HG03439 (cell line): ENCODE measurements at regions not wholly inside any gene's neighbourhood (a gene's known extent, or its start where the extent isn't known, plus 50 kb on each side); places are given as distances from the start of the nearest gene placed in this dataset.
"Not testable (repeated sequence)": the region's sequence is repeated elsewhere in the genome, so short reads cannot be mapped to it uniquely, and the experiment has no call there.

Source experiments
- ATAC-seq: cut with Tn5 transposase; IDR thresholded peaks from one replicate; pipeline ENCODE4 v1.9.1; 2021; ENCODE audit warnings: mild to moderate bottlenecking, moderate library complexity; ENCODE audit not compliant: unreplicated experiment

DNA sequence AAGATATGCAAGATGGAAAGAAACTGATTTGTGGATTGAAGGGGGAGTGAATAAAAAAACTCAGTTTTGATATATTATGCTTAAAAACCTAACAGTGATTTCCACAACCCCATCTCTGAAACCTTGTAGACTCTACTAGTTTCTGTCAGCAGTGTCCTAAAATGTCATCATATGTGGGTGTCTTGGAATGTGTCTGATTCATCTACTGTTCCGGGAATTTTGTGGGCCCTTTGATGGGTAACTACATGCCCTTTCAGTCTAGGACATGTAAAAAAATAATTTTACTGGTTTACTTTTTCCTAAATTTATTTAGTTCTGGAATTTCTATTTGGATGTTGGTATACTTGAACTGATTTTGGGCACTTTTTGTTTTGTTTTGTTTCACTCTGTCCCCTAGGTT, 118.9 kb upstream of the NMUR2 start:
- ATAC-seq, result no peak

- ATAC-seq, result peak; percentile 48
Measured at GRCh38 chr5:152527358-152528052, 122.4 kb upstream of the NMUR2 start.

DNA sequence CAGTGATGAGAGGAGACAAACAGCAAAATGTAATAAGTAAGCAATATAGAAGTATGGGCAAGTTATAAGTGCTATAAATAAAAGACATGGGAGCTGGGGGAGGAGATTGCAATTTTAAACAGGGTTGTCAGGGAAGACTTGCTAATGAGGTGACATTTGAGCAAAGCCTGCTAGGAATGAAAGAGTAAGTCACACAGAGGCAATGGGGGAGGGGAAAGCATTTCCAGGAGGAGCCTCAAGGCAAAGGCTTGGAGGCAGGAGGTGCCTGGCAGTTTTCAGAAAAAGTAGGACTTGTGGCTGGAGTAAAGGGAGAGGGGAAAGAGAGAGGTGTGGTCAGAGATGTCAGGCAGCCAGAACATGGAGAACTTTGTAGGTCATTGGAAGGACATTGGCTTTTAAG, 124.4 kb upstream of the NMUR2 start:
- ATAC-seq, result no peak

DNA sequence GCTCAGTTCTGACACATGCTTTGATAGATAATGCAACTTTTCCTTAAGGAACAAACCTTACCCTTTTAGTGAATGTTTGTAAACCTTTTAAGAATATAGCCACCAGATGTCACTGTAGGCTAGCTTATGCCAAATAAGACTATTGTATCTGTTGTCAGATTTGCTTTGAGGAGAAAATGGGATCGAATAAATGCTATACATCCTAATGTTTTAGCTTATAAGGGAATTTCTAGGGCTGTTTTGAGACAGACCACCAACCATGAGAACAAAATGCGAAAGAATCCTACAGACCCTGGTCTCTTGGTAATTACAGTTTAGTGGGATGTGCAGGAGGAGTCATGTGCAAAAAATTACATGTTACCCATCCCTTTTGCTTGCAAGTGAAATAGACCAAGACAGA, 127.6 kb upstream of the NMUR2 start:
- ATAC-seq, result no peak

DNA sequence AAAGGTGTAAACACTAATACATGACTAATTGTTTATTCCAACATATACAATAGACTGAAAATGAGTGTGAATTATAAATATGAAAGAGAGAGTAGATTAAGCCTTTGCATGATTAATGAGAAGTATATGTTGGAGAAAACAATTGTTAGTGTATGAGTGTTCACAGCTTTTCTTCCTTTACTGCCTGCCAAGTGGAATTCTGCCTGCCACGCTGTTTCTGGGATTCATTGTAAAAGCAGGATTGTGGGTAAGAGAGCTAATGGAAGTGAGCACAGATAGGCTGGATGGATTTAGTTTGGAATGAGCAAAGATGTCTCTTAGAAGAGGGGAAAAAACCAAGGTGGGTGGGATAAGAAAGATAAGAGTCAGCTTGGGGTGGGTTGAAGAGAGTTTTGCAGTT, 129.6 kb upstream of the NMUR2 start:
- no peak for ATAC-seq

DNA sequence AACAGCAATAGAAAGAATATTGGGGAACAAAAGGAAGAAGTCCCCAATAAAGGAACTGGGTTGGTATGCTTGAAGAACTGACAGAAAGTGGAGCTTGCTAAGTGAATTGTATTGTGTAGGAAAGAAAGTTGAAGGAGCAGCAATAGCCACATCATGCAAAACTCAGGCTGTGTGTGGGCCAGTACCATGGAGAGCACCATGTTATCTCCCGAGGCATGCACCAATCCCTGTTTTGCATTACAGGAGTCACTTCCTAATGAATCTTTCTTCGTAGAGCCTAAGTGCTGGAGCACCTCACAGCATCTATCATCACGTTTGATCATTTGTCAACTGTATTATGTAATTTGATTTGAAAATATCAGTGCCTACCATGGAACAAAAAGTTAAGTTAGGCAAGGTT, 137.7 kb upstream of the NMUR2 start:
- ATAC-seq, result no peak

DNA sequence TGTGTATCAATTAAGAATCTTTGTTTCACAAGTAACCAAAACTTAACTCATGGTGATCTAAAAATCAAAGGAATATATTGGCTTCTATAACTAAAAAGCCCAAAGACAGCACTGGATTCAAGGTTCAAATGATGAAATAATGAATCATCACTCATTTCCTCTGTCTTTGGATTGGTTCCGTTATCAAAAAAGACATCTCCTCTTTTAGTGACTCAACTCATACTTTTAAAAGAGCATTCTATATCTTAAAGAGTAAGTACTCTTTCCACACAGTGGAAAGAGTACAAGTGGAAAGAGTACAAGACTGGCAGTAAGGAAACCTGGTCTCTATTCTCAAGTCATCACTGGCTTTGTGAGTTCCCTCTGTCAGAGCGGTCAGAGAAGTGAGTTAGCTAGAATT, 141.4 kb upstream of the NMUR2 start:
- no peak for ATAC-seq

DNA sequence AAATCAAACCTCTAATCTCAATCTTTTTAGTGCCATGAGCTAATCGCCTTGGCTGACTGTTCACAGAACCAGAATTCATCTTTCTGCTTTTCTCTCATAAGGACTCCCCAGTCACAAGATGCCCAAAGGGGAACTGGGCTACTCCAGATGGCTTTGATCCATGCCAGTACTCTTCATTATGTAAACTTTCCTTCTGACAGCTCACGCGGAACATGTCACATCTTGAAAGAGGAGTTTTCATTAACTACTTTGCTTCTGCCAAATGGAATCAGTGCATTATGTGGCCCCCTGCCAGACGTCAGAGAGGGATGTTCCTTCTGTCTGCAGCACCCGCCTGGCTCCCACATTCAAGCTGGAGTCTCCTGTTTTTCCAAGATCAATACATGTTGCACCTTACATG, 142.1 kb upstream of the NMUR2 start:
- ATAC-seq, result no peak

DNA sequence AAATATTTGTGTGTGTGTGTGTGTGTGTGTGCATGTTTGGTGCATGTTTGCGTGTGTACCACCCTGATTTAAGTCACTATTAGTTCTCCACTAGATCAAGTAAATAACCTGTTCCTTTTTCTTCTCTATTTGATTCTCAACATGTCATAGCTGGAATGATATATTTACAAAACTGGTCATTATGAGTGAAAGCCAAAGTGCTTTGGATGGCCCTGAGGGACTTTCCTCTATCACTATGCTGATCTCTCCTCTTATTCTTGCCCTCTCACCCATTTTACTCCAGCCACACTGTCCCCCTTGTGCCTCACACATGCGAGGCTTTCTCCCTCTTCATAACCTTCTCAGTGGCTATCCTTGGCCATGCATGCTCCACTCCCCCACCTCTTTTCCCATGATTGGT, 144.6 kb upstream of the NMUR2 start:
- no peak for ATAC-seq

DNA sequence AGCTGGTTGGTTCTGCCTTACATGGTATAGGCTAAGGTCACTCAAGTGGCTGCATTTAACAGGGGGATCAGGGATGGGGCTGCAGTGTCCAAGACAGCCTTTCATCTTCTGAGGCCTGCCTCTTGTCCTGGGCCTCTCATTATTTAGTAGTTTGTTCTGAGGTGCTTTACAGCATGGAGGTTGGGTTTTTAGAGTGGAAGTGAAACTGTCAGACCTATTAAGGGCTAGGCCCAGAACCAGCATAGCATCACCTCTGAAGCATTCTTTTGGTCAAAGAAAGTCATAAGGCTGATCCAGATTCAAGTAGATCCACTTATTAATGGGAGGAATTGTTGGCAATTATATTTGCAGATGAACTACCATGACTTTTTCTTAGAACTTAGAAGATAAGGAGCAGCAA, 146.0 kb upstream of the NMUR2 start:
- no peak for ATAC-seq

GRCh38 chr5:152556784-152557183, 151.7 kb upstream of the NMUR2 start:
- ATAC-seq, result no peak

DNA sequence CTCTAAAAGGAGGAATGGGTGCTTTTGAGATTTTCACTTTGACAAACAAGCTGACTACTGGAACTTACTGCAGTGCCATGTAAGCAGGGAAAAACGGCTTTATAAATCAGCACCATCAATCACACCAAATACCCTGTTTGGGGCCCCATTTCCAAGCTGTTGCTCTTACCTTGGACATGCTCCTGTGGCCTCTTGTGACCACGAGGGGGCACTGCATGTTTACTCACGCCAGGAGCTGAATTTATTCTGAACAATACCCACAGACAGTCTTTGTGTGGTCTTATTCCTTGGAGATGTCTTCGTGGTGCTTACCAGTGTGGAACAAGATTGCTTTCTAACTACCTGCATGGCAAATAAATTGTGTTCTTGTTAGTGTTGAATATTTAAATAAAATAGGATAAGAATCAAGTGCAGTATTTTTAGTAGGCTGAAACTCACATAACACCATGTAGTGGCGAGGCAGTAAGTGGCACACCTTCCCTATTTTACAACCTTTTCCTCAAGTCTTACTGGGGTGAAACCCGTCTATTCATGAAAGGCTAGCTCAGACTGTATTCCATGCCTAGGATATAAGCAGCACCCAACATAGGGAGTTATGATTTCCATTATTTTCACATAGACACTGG, 155.5 kb upstream of the NMUR2 start:
- no peak for ATAC-seq

DNA sequence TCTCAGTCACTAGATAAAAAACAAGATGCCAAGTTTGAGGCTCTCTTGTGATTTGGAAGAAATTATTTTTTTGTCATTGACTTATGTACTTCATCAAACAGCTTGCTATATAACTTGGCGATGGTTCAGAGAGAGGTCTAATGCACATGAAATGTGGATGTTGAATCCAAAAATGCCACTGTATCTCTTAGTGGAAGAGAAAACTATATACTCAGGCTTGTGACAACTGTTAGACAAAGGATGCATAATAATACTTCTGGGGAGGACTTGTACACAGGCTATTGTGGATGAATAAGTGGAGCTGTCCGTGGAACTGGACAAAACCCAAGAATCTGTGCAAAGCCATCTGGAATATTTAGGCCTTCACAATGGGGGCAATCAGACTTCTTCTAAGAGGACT, 162.9 kb upstream of the NMUR2 start:
- no peak for ATAC-seq

- ATAC-seq, result no peak
Measured at GRCh38 chr5:152572812-152573211, 167.7 kb upstream of the NMUR2 start.

- ATAC-seq, result no peak
Measured at GRCh38 chr5:152584103-152584502, 179.0 kb upstream of the NMUR2 start.

- no peak for ATAC-seq
Measured at GRCh38 chr5:152592416-152592815, 187.3 kb upstream of the NMUR2 start.

DNA sequence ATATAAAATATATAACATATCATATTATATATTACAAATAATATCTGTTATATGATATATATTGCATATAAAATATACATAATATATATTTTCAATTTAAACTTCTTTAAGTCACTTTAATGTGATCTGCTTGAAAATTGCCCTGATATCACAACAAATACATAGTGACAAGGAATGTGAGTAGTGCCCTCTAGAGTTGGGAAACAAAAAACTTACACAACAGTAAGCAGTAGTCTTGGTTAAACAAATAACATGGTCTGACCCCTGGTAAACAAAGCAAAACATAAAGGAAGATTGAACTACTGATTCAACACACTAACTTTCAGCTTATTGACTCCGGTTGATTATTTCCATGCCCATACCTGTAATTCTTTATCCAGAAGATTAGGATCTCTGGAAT, 188.3 kb upstream of the NMUR2 start:
- no peak for ATAC-seq

DNA sequence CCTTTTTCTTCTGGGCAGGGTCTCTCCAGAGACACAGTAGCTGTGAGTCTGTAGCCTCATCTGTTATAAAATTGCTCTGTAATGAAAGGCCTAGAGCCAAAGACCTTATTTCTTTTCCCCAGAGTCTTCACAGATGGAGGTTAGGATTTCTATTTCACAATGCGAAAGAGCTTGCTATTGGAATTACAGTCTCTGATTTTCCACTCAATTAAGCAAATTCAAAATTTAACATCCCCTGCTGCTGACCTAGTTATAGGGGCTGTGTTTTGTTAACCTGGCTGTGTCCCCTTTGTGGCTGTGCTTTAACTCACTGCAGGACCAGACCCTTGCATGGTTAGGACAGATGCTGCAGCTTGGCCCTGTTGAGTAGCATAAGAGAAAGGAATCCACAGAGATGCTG, 190.3 kb upstream of the NMUR2 start:
- ATAC-seq, result no peak

GRCh38 chr5:152599096-152599495, 194.0 kb upstream of the NMUR2 start:
- ATAC-seq, result no peak

DNA sequence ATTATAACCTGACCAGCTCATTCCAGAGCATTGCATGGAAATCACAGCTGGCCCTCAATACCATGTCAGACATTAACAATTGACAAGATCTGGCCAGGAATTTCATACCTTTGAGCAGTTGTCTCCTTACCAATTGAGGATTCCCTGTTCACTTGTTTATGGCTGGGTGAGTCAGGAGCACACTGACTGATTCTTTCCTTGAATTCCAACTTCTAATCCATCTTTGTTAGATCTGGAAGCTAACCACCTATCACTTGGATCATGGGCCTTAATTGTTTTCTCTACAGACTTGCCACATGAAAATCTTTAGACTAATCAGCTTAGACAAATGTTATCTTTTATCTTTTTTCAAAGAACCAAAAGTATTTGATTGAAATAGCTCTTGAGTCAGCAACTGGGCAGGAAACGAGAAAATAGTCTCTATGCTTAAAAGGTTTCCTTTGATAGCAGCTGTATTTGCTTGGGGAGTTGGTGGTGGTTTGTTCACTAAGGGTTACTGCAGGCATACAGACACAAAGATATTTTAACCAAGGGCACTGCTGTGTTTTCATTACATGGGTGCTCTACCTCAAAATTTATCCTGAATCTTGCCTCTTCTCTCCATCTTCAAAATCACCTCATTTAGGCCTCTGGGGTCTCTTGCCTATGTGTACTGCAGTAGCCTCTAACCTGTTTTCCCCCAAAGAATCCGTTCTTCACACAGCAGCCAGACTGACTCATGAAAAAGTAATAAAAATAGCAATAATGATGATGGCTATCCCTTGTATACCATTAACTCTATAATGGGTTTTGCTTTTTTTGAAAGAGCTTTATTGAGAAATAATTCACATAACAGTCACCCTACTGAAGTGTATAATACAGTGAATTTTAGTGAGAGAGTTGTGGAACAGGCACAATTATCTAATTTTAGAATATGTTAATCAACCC, 197.0 kb upstream of the NMUR2 start:
- ATAC-seq, result no peak

- ATAC-seq, result not testable (repeated sequence)
Measured at GRCh38 chr5:152606050-152606449, 201.0 kb upstream of the NMUR2 start.
